GM12875 (cell line): ENCODE measurements at regions not wholly inside any gene's neighbourhood (a gene's known extent, or its start where the extent isn't known, plus 50 kb on each side); places are given as distances from the start of the nearest gene placed in this dataset.
"Not testable (repeated sequence)": the region's sequence is repeated elsewhere in the genome, so short reads cannot be mapped to it uniquely, and the experiment has no call there.

Experiments
- H3K4me3 ChIP-seq: one replicate; pipeline ENCODE4 v1.5.1; 2011; ENCODE audit warnings: low read depth, low read length, control low read depth
- CTCF ChIP-seq: IDR thresholded peaks from 2 replicates; pipeline ENCODE4 v1.5.1; 2011; ENCODE audit warnings: low read depth, mild to moderate bottlenecking, control low read depth, inconsistent platforms, low read length, moderate library complexity, borderline replicate concordance; ENCODE audit not compliant: insufficient read depth

- TF ChIP-seq CTCF = no peak
- no peak overlapping the region for H3K4me3 ChIP-seq
Measured at GRCh38 chr6:170037541-170038250, 253.2 kb downstream of the DLL1 start.

GRCh38 chr6:170036916-170037315 lies 254.0 kb downstream of the DLL1 start:
- H3K4me3 ChIP-seq = no peak overlapping the region
- no peak for TF ChIP-seq CTCF

- not testable (repeated sequence) for H3K4me3 ChIP-seq
Measured at GRCh38 chr6:170036367-170036766, 254.5 kb downstream of the DLL1 start.

- no peak for TF ChIP-seq CTCF
- no peak overlapping the region for H3K4me3 ChIP-seq
Measured at GRCh38 chr6:170035901-170036304, 255.0 kb downstream of the DLL1 start.

GRCh38 chr6:170035044-170035443 lies 255.8 kb downstream of the DLL1 start:
- no peak for TF ChIP-seq CTCF
- no peak overlapping the region for H3K4me3 ChIP-seq

- no peak for TF ChIP-seq CTCF
- H3K4me3 ChIP-seq = no peak overlapping the region
Measured at GRCh38 chr6:170034294-170034693, 256.6 kb downstream of the DLL1 start.

- no peak for TF ChIP-seq CTCF
- H3K4me3 ChIP-seq = no peak overlapping the region
Measured at GRCh38 chr6:170033666-170034065, 257.2 kb downstream of the DLL1 start.
